CMK (cell line): ENCODE measurements at regions not wholly inside any gene's neighbourhood (a gene's known extent, or its start where the extent isn't known, plus 50 kb on each side); places are given as distances from the start of the nearest gene placed in this dataset.

Source experiments
- DNase-seq: peaks from one replicate; pipeline ENCODE4 v3.0.0-alpha.2; 2010; ENCODE audit warnings: low read depth

DNA sequence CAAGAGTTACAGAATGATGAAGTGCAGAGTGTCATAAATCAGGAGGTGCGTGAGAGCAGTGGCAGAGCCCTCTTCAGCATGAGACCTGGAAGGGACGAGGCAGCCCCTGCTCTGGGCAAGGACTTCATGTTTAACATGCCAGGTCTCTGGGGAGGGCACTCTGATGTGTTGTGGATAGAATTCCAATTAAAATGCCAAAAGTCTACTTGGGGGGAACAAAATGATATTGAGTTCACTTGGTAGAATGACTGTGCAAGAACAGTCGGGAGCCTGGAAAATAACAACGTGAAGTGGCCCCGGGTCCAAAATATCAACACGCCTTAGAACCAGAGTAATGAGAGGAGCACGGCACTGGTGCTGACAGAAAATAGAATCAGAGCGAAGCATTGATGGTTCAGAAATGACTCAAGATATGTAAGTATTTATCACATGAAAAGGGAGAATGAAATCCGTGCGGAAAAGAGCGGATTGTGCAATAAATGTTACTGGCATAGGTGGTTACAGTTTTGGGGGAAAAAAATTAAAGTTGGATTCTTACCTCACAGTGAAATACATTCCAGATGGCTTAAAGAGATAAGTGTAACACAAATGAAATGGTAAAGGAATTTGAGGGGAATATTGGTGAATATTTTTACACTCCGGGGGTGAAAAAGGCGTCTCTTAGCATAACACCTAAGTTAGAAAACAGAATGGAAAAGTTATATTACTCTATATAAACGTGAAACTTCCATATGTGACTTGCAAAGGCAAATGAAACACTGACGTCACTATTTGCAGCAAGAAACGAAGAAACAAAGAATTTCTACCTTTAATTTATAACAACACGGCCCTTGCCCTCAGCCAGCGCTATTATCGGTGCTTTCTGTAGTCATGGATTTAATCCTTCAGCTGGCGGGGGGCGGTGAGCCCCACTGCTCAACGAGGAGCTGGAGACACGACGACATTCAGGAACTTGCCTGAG is 159.4 kb upstream of the TWIST2 start:
- DNase-seq = no peak

DNA sequence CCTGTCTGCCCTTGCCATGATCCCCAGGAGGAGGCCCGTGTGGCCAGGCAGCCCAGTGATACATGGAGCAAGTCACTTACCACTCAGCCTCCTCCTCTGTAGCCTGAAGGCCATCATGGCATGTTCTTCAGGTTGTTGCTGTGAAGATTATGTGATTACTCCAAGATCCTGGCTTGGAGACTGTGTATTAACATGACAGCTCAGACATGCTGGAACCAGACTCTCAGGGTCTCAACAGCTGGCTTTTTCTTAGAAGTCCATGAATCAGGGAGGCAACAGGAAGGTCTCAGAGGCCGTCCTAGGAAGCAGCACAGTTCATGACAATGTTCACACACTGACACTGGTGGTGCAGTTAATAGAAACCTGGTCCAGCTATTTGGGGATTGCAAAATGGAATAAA is 158.6 kb upstream of the TWIST2 start:
- DNase-seq = no peak

DNA sequence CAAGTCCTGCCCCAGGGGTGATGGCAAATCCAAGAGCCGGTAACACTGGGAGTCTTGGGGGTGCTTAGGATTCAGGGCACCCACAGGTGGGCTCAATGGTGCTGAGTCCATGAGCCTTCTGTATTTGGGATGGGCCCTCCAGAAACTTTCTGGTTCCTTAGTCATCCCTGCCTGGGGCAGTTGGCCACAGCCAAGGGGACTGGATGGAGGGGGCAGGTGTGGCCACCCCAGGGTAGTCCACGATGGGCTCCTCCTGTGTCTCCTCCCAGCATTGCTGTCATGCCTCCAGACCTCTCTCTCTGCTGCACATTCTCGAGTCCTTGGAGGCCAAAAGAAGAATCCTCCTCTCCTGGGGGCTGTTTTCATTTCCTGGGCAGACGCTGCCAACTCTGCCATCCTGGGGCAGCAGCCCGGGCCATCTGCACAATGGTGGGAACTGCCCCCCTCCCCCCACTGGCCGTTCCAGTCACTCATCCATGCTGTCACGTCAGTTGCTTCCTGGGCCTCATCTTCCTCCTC is 158.0 kb upstream of the TWIST2 start:
- no peak for DNase-seq

DNA sequence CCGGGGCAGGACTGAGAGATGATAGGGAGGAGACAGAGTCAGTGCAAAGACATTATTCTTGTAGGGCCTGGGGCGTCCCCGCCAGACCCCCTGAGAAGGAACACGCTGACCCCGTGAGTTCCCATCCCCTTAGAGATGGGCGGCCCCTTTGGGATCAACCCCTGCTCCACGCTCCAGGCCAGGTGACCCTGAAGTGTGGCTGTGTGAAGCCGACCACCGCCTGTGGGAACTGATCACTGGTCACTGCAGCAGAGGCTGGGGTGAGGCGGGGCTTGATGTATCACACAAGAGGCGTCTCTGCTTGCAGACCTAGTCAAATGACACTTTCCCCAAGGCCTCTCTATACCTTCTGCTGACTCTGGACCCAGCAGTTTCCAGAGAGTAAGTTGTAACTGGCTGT is 157.4 kb upstream of the TWIST2 start:
- DNase-seq = no peak

DNA sequence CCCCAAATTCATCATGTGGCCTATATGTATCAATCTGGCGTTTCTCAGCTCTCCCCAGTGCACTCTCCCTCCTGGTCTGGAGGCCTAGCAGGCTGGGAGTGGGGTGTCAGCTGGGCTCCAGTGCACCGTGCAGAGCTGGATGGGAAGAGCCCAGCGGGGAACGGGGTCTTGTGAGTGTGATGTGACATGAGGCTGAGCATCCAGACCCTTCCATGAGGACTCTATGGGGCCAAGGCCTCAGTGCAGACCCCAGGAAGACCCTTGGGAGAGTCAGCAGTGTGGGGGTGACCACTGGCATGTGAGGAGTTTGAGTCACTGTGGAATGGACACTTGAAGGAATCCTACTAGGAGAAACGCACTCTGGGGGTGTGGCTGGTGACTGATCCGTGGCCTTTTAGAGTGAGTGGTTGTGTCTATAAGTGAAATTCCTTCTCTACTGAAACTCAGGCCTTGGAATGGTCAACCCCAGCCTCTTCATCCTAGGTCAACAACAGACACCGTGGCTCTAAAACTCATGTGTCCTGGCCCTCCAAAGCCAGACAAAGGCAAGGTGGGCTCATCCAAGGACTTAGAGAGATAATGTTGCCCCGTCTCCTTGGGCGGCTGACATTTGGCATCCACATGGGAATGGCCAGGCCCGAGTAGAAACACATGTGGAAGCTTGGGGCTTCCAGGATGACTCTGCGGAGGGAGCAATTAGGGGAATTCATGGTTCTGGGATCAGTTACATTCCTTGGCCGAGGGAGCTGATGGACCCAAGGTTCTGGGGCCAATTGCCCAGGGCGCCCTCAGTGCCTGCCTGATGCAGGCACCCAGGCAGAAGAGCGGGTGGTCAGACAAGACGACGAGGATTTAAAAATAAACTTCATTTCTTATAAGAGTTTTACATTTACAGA is 156.0 kb upstream of the TWIST2 start:
- DNase-seq = no peak

DNA sequence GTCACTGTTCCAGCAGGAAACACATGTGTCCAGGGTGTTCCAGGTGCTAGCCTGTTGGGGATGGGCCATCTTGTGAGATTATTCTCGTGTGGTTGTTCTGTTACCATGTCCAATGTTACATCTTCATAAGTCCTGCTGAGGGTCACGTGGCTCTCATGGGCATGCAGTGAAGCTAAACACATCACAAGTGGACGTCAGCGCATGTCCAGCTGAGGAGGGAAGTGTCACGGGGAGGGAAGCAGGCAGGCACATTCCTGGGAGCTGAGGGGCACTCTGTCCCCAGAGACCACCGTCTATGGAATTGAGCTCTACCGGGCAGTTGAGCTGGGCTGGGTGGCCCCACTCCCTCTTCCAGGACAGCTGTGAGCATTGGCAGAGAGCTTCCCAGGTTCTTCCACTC is 155.3 kb upstream of the TWIST2 start:
- no peak for DNase-seq

DNA sequence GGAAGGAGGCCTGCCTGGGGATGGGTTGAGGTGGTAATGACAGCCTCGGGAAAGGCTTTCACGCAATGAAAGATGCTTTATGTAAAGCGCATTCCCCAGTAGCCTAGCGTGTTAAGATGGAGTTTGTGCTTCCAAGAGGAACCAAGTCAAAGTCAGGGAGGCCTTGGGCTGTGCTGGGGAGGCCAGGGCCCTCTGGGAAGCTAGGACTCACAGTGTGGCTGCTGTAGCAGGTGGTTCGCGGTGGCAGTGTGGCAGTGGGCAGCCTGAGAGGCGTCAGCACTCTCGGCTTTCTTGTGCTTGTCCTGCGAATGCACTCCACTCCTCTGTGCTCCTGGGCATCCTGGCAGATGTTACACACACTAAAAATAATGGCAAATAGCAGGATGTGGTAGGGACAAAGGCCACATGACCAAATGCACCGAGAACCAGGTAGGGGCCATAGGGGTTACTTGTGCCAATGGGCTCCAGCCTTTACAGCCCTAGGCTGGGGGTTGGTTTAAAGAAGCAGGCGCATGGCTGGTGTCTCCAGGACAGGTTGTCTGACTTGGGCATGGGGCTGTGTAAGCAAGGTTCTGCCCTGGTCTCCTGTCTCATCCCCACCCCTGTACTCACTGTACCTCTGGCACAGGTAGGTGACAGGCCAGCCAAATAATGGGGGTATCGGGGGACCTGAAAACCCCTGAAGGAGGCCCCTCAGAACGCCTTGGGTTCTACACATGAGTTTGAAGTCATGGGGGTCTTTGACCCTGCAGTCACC is 154.4 kb upstream of the TWIST2 start:
- no peak for DNase-seq

DNA sequence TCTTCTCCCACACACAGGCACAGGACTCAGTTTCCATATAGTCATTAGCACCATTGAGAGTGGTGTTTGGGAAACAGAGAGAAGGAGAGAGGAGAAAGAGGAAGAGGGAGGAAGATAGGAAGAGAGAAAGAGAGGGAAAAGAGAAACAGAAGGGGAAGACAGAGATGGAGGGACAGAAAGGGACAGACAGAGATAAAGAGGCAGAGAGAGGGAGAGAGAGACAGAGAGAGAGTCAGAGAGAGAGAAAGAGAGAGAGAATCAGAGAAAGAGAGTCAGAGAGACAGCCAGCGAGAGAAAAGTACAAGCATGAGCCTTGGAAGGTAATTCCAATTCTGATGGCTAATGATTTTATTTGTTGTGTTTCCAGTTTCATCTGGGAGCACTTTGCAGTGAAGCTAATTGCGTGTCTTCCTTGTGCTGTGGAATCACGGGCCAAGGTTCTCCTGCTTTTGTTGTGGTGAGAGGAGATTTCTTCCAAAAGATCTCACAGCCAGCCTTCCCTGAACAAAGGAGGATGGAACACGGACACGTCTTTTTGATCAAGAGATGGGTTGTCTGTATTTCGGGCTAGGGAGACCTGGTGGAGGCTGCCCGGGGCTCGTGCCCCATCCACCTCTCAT is 153.6 kb upstream of the TWIST2 start:
- no peak for DNase-seq

DNA sequence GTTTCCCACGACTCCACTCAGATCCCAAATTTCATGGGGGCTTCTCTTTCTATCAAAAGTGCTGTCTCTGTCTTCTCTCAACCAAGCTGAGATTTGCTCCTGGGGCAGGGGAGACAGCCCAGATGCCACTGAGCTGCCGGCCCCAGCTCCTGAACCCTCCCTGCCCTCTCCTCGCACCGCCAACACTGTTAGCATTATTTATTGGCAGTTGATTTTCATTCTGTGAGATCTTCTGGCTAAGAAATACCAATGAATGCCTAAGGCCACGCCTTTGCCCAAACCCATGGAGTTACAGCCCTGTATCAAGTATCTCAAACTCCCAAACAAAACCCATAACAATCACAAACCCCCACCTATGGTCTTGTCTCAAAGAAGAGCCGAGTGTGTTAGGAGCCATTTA is 153.0 kb upstream of the TWIST2 start:
- no peak for DNase-seq

DNA sequence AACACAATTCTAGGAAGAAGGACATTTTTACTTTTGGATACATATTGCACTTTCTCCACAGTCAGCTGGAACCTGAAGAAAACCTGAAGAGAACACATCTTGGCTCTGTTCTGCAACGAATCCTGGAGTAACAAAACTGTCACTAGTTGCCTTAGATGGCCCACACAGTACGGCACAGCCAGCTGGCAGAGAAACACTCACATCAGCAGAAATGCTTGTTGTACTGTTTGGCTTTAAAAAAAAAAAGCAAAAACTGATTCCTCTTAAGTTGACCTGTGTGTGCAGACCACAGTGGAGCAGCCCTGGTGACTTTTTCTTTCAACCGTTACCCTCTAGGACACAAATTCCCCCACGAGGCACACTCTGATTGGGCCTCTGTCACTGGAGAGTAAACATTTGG is 152.3 kb upstream of the TWIST2 start:
- DNase-seq = no peak

DNA sequence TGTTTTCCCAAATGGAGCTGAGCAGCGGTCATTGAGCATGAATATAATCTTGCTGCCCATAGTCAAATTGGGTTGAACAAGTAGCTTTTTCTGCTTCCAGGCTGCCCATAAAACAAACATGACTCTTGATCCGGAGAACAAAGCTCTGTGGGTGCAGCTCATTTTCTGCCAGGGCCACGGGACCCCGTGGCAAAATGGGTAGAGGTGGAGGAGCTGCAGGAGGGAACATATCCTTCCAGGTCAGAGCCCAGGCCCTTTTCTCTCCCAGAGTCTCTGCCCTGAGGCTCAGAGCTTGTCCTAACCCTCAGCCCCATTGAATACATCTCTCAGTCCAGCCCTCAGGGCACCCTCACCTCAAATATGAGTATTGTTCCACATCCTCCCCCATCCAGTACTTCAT is 151.6 kb upstream of the TWIST2 start:
- no peak for DNase-seq

DNA sequence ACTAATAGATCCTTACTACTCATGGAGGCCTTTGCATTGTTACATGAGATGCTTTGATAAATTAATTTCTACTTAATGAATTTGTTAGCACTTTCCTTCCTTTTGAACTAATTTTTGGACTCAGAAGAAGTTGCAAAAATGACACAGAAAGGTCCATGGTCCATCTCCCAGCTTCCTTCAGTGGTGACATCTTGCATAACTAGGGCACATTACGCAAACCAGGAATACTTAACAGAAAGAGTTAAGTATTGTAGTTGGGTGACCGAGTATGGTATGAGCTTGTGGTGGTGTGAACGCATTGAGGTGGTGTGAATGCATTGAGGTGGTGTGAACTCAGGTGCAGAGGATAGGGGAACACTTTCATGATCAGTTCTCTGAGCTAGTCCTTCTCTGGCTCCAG is 151.1 kb upstream of the TWIST2 start:
- no peak for DNase-seq

DNA sequence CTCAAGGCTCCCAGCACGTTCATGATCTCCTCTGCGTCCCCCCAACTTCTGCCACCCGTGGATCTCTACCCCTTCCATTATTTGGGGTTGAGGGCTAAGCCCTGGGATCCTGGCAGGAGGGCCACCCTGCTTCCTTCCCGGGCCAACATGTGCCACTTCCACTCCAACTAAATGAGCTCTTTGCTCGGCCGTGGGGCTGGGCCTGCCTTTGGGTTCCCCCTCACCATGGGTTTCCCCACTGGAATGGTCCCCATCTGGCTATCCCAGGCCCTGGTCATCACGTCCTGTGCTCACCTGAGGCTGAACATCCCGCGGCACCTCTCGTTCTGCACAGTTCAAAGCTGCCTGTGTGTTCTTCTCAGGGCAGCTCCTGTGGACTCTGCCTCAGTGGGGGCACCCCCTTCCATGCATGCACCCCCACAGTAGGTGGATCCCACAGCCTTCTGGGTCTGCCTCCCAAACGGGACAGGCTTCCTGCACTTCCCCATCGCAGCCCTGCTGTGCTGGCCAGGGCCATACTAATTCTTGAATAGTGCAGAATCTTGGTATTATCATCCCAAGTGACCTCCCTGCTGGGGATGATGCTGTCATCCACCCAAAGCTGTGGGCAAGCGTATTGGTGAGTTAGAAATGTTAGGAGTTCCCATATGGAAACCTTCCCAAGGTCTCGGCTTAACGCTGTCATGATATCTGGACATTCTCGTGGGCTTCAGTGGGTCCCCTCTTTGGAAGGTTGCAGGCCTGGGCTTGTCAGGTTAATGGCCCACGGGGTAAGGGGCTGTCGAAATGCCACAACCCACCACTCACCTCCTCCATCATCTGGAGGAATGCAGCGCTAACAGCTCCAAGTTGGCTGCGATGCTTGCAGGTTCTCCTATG is 150.5 kb upstream of the TWIST2 start:
- DNase-seq = no peak

DNA sequence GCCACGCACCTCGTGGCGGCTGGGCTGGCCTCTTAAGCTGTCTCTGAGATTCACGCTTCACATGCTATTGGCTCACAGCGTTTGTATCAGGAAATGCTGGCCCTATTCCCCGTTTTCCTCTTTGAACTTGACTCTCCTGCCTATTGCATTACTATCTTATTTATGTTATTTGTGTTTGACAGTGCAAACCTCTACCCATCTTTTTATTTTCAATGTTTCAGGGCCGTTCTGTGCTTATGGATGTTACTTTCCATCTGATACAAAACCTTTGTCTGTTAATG is 149.9 kb upstream of the TWIST2 start:
- DNase-seq = no peak

DNA sequence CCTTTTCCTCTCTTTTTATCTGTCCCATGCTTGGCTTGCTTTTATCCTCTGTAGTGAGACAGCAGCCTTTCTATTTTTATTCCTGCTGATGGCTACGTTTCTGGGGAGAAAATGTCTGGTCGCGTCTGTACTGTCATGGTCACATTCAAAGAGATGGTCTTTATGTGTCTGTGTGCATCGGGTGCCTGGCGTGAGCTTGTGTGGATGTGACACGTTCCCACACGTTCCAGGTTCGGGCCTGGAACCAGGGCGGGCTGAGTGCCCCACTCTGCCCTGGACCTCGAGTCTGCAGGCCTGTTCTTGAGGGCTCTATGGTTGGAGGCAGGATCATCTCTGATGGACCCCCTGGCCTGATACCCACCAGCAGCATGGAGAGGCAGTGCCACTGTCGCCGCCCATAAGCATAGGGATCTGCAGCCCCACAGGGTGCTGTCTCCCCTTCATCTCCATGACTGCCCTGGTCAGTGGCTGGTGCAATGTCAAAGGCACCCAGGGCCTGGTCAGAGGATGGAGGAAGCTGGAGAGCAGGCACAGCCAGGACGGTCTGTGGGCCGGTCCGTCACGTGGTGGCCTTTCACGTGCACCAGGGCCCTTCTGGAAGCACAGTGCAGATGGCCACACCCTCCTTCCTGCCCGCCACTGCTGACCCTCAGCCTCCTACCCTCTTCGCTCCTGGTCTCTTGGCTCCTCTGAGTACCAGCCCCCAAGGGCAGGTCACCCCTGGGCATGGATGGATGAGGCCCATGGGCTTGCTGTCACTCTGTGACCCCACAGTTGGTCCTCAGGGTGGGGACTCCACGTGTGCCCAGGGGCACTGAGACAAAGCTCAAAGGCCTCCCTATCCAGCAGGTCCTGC is 149.2 kb upstream of the TWIST2 start:
- no peak for DNase-seq

DNA sequence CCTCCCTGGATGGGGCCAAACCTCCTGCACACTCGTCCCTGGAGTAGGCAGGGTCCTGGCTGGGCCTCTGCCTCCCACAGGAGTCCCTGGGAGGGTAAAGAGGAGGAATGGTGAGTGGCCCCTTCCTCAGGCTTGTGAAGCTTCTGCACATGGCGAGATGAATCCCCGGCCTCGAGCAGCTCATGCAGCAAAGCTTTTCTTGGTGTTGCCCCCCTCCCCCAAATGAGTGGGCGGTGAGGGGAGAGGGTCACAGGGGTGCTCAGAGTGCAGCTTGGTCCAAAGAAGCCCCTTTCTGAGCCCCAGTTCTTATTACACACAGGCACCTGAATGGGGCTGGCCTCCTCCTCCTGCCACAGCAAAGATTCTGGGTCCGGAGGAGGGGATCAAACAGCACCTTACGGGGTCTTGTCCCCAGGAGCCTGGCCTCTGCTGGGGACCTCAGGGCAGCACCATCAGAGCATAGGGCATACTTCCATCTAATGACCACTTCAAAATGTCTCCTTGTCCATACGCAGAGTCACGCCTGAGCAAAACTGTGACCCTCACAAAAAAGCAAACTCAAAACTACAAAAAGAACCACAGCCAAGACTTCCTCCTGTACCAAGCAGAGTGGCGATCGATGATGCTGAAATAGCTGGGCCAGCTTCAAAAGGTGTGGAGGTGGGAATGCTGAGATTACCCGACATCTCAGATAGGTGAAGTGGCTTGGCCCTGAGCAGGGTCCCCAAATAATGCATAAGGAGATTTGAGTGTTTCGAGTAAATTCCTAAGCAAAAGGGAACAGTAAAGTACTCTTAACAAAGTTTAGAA is 148.4 kb upstream of the TWIST2 start:
- DNase-seq = no peak

DNA sequence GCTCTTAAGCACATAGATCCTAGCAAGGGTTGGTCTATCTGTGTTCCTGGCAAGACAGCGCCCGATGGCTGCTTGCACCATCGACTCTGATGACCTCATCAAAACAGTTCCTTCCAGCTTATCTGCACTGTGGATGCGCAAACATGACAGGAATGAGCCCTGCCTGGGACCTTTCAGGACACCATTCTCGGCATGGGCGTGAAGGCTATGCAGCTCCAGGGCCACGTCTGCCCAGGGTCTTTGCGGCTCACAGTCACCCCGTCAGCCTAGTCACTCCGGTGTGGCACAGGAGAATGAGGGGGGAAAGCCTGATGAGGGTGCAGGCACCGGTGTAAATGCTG is 147.8 kb upstream of the TWIST2 start:
- no peak for DNase-seq

DNA sequence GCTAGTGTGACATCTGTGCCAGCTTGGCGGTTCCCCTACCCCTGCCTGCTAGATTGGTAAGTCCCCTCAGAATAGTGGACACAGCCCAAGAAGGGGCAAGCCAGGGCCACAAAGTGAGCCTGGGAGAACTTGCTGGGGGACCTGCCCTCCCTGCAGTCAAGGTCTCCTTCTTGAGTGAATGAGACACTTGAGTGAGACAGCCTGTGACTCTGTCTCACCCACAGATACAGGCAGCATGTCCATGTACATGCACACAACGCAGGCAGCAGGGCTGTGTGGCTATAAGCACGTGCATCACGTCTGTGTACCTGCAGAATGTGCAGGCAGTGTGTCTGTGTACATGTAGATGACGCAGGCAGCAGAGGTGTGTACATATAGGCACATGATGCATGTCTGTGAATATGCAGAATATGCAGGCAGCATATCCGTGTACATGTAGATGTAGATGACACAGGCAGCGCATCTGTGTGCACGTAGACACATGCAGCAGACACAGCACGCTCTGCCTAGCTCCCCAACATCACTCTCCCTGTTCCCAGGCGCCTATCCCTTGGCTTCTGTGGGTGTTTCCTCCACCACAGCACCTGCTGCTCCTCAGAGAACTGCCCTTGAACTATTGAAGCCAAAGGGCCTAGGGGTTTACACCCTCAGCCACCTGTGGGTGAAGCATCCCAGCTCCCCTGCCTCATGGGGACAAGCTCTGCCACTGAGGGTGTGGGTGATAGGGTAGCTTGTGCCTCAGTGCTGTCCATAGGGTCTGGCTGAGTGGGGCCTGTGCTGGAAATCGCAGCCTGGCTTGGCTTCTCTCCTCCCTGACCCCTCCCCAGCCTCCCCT is 147.2 kb upstream of the TWIST2 start:
- no peak for DNase-seq
